T-helper 17 cell (primary cell): ENCODE measurements at regions not wholly inside any gene's neighbourhood (a gene's known extent, or its start where the extent isn't known, plus 50 kb on each side); places are given as distances from the start of the nearest gene placed in this dataset.
A peak's percentile ranks its signal among the peaks of the same experiment; 100 is the strongest.

ENCODE experiments used
- ATAC-seq: fragments of 150-1000 bp; cut with Tn5 transposase; 2 replicates; pipeline ENCODE4 v1.10.0; 2021; ENCODE audit warnings: mild to moderate bottlenecking, moderate library complexity
- DNase-seq, 3 donors: peaks; one replicate each; pipeline versions ENCODE4 v3.0.0 to v3.0.0-alpha.2; 2020 to 2021
- H3K9me3 ChIP-seq: one replicate; pipeline ENCODE4 v1.7.0; 2013; ENCODE audit warnings: low read length, mild to moderate bottlenecking; ENCODE audit not compliant: control insufficient read depth, poor library complexity, severe bottlenecking
- H3K27ac Mint-ChIP-seq: one replicate; pipeline ENCODE4 v1.8.0; 2022; ENCODE audit warnings: mild to moderate bottlenecking, moderate library complexity, mixed read lengths
- H3K27me3 Mint-ChIP-seq: one replicate; pipeline ENCODE4 v1.8.0; 2022; ENCODE audit warnings: mixed read lengths
- H3K36me3 Mint-ChIP-seq: one replicate; pipeline ENCODE4 v1.8.0; 2022; ENCODE audit warnings: low read depth, mixed read lengths
- H3K4me1 Mint-ChIP-seq: one replicate; pipeline ENCODE4 v1.8.0; 2022; ENCODE audit warnings: mild to moderate bottlenecking, mixed read lengths
- H3K4me3 Mint-ChIP-seq: one replicate; pipeline ENCODE4 v1.8.0; 2022; ENCODE audit warnings: mild to moderate bottlenecking, moderate library complexity, mixed read lengths

- H3K27ac Mint-ChIP-seq, result peak overlapping the region; percentile 88
- peaks cover 14% of the 10 kb centered on the region for H3K27me3 Mint-ChIP-seq
- H3K4me1 Mint-ChIP-seq, result peaks cover 23% of the 10 kb centered on the region
- DNase-seq (peak in 2 of 3 donors; percentile 7 to 12), ATAC-seq (peak; percentile 89)
- H3K4me3 Mint-ChIP-seq, result peak overlapping the region; percentile 13
- no peaks in the 10 kb centered on the region for H3K9me3 ChIP-seq
- H3K36me3 Mint-ChIP-seq, result peaks cover 2% of the 10 kb centered on the region
Measured at GRCh38 chr7:24227603-24228359, 56.2 kb upstream of the NPY start.

DNA sequence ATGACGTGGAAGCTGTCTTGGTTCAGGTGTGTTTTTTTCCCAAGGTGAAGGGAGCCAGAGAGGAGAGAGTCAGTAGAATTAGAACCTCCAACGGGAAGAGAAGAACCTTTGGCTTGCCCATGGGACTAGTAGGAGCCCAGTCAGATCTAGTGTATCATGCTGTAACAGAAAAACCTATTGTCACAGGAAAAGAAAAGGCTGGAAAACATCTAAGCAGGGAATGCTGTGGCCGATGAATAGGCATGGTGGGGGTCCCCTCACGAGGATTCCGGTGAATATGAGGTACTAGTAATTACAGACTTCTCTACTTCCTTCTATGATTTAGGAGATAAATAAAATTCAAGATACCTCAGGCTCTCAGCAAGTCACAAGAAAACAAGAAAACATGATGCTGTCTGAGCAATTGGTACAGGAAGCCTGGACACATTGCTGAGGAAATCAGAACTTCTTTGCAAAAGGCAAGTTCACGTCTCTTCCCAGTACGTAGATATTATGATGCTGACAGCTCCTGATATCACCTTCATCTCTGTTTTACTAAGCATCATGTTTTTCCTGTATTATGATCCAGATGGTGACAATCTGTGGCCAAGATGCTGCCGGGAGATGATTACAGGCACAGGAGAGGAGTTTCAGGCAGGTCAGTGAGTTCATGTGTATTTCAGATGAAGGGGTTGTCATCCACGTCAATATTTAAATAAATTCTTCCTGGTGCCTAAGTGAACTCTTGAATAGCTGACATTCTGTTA, 54.3 kb upstream of the NPY start:
- ATAC-seq, result no peak
- no peak overlapping the region for H3K27ac Mint-ChIP-seq

DNA sequence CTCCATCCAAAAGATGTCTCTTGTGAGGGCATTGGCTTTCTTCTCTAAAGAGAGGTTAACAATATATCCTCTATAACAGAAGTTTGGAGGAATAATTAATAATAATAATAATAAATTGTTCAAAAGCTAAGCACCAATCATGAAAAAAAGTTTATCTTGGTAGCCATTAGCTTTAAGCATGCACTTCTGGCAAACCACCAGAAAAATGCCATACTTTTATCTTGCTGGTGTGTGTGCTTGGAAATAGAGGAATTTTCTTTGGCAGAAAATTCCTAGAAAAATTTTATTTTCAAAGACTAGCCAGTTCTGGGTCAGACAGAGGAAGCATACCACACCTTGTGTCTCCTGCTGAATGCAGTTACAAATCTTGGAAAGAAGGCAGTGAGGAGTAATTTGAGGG, 52.5 kb upstream of the NPY start:
- no peak for DNase-seq
- H3K4me3 Mint-ChIP-seq, result no peak overlapping the region
- H3K9me3 ChIP-seq, result no peaks in the 10 kb centered on the region
- H3K27ac Mint-ChIP-seq, result no peak overlapping the region
- H3K36me3 Mint-ChIP-seq, result peaks cover 2% of the 10 kb centered on the region
- H3K27me3 Mint-ChIP-seq, result peaks cover 21% of the 10 kb centered on the region
- no peak for ATAC-seq
- peaks cover 23% of the 10 kb centered on the region for H3K4me1 Mint-ChIP-seq

More for the DNA sequence above, 54.3 kb upstream of the NPY start:
- peaks cover 14% of the 10 kb centered on the region for H3K27me3 Mint-ChIP-seq
- no peaks in the 10 kb centered on the region for H3K9me3 ChIP-seq
- DNase-seq, result no peak
- no peak overlapping the region for H3K4me3 Mint-ChIP-seq
- peaks cover 2% of the 10 kb centered on the region for H3K36me3 Mint-ChIP-seq
- peaks cover 23% of the 10 kb centered on the region for H3K4me1 Mint-ChIP-seq

DNA sequence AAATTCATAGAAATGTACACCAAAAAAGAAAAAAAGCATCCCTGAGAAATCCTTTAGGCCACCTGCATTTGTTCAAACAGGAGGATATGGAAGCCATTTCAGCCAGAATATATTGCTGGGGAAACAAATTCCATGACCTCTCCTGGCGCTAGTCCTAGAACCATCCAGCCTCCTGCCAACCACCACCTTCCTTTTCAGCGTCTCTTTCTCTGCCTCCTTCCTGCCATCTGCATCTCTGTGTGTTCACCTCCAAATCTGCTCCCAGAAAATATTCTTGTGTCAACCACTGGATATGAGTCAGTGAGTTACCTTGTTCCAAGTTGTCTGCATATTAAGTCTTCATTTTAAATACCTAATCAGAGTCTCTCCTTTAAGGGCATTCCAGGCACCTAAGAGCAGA, 50.6 kb upstream of the NPY start:
- no peak overlapping the region for H3K4me3 Mint-ChIP-seq
- DNase-seq, result no peak
- H3K36me3 Mint-ChIP-seq, result peaks cover 2% of the 10 kb centered on the region
- H3K27me3 Mint-ChIP-seq, result peaks cover 35% of the 10 kb centered on the region
- H3K4me1 Mint-ChIP-seq, result peaks cover 6% of the 10 kb centered on the region
- no peaks in the 10 kb centered on the region for H3K9me3 ChIP-seq
- H3K27ac Mint-ChIP-seq, result no peak overlapping the region
- ATAC-seq, result no peak
